Spleen (tissue), 7 donors: ENCODE measurements at regions not wholly inside any gene's neighbourhood (a gene's known extent, or its start where the extent isn't known, plus 50 kb on each side); places are given as distances from the start of the nearest gene placed in this dataset.

Experiments
- POLR2A ChIP-seq, 3 donors: fragments of 450-650 bp; IDR thresholded peaks; one replicate each; pipeline ENCODE4 v1.5.1; 2017; ENCODE audit warnings: antibody characterized with exemption in 3 of 3, mild to moderate bottlenecking in 1 of 3
- POLR2AphosphoS5 ChIP-seq, 3 donors: sonication (generic); formaldehyde crosslinking; IDR thresholded peaks; one replicate each; pipeline ENCODE4 v1.5.1; 2017; ENCODE audit warnings: antibody characterized with exemption in 3 of 3
- TF ChIP-seq, protein P1 (sequence below), 11 experiments: fragments of 200-600 bp in 7 of 11; fragments of 450-650 bp in 4 of 11; sonication (generic) in 4 of 11; IDR thresholded peaks in 8 of 11; conservative IDR thresholded peaks in 3 of 11; 1 replicate in 7 of 11; 2 replicates in 4 of 11; pipeline versions ENCODE4 v1.4.0 to v1.8.0; 2016 to 2021; ENCODE audit warnings: antibody characterized with exemption in 11 of 11, inconsistent platforms in 4 of 11, mild to moderate bottlenecking in 1 of 11
- donor health status: DM: no; HTN: no; CAD: no; lungs with moderate emphysema.
- donor health status: DM: no; HTN: no; CAD: no.
- donor health status: DM: no; HTN: no; CAD: no.

DNA sequence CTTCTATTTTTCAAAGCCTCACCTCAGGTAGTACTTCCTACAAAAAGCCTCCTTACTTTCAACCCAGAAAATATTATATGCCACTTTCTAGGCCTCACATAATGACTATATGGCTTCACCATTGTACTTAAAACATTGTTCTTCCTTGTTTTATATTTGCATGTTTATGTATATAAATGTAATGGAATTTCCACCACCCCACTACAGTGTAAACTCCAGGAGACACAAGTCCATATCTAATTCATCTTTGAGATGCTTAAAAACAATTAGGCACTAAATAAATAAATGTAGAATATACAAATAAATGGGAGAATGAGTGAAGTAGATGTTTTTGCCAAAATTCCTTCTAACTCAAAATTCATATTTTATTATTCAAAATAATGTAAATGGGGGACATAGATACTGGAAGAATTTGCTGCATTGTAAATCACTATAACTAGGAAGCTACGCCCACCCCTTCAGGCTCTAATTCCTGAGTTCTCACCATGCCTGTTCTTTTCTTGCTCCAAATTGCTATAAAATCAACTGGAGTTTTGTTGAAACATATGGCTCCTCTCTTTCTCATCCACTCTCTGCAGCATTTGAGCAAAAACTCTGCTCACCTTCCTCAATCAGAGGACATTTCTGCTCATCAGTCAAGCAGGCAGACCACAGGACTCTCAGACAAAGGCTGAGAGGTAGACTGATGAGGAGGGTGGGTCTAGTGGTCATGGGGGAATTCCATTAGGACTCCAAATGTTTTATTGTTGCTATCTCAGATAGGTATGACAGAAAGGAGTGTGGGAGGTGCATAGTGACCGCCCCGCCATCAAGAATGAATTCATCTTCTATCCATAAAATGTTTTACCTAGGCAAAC is 243.0 kb downstream of the HNMT start:
- TF ChIP-seq POLR2AphosphoS5 (IDR thresholded peaks at IDR 0.05) (no peak), POLR2A (IDR thresholded peaks at IDR 0.05) (no peak)
- TF ChIP-seq, protein P1, sequence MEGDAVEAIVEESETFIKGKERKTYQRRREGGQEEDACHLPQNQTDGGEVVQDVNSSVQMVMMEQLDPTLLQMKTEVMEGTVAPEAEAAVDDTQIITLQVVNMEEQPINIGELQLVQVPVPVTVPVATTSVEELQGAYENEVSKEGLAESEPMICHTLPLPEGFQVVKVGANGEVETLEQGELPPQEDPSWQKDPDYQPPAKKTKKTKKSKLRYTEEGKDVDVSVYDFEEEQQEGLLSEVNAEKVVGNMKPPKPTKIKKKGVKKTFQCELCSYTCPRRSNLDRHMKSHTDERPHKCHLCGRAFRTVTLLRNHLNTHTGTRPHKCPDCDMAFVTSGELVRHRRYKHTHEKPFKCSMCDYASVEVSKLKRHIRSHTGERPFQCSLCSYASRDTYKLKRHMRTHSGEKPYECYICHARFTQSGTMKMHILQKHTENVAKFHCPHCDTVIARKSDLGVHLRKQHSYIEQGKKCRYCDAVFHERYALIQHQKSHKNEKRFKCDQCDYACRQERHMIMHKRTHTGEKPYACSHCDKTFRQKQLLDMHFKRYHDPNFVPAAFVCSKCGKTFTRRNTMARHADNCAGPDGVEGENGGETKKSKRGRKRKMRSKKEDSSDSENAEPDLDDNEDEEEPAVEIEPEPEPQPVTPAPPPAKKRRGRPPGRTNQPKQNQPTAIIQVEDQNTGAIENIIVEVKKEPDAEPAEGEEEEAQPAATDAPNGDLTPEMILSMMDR (IDR thresholded peaks at IDR 0.05 in 8 of 11, conservative IDR thresholded peaks at IDR 0.05 in 3 of 11), result no peak
